GM23338 (cell line): ENCODE measurements at regions not wholly inside any gene's neighbourhood (a gene's known extent, or its start where the extent isn't known, plus 50 kb on each side); places are given as distances from the start of the nearest gene placed in this dataset.
"Not testable (repeated sequence)": the region's sequence is repeated elsewhere in the genome, so short reads cannot be mapped to it uniquely, and the experiment has no call there.

Experiments
- ATAC-seq: fragments of 200-7000 bp; cut with Tn5 transposase; 3 replicates; pipeline ENCODE4 v1.9.1; 2020
- DNase-seq: peaks from one replicate; pipeline ENCODE4 v3.0.0-alpha.2; 2015; ENCODE audit warnings: low spot score
- H2AFZ ChIP-seq: fragments of 200-600 bp; sonication (generic); 2 replicates; pipeline ENCODE4 v1.8.0; 2016; ENCODE audit warnings: antibody characterized with exemption, mild to moderate bottlenecking, moderate library complexity
- H3F3A ChIP-seq: fragments of 200-600 bp; sonication (generic); replicated peaks from 2 replicates; pipeline ENCODE4 v1.8.0; 2017; ENCODE audit warnings: antibody characterized with exemption, mixed run types, low read depth
- H3K27ac ChIP-seq: fragments of 200-600 bp; sonication (generic); 2 replicates; pipeline ENCODE4 v1.6.1; 2016; ENCODE audit warnings: low read depth
- H3K27me3 ChIP-seq: fragments of 200-600 bp; sonication (generic); 2 replicates; pipeline ENCODE4 v1.8.0; 2016; ENCODE audit warnings: mild to moderate bottlenecking, mixed run types, moderate library complexity; ENCODE audit not compliant: insufficient read depth
- H3K36me3 ChIP-seq: fragments of 200-600 bp; sonication (generic); 2 replicates; pipeline ENCODE4 v1.8.0; 2016; ENCODE audit warnings: mild to moderate bottlenecking; ENCODE audit not compliant: insufficient read depth
- H3K4me1 ChIP-seq: fragments of 200-600 bp; sonication (generic); 2 replicates; pipeline ENCODE4 v1.8.0; 2016; ENCODE audit warnings: mild to moderate bottlenecking, moderate library complexity; ENCODE audit not compliant: insufficient read depth
- H3K4me2 ChIP-seq: fragments of 200-600 bp; sonication (generic); 2 replicates; pipeline ENCODE4 v1.7.1; 2017; ENCODE audit warnings: mixed run types
- H3K4me3 ChIP-seq: fragments of 200-600 bp; sonication (generic); 2 replicates; pipeline ENCODE4 v1.6.1; 2016; ENCODE audit warnings: mixed run types
- H3K79me2 ChIP-seq: fragments of 200-600 bp; sonication (generic); replicated peaks from 2 replicates; pipeline ENCODE4 v1.8.0; 2017; ENCODE audit warnings: mild to moderate bottlenecking; ENCODE audit not compliant: insufficient read depth
- H3K9me2 ChIP-seq: fragments of 200-600 bp; sonication (generic); 2 replicates; pipeline ENCODE4 v1.8.0; 2017; ENCODE audit not compliant: insufficient read depth
- H4K20me1 ChIP-seq: fragments of 200-600 bp; sonication (generic); replicated peaks from 2 replicates; pipeline ENCODE4 v1.8.0; 2017; ENCODE audit warnings: mild to moderate bottlenecking; ENCODE audit not compliant: insufficient read depth
- H3K27ac Mint-ChIP-seq: 2 replicates; pipeline ENCODE4 v1.8.0; 2020; ENCODE audit warnings: inconsistent platforms, mild to moderate bottlenecking, moderate library complexity, mixed read lengths
- H3K27me3 Mint-ChIP-seq: 3 replicates; pipeline ENCODE4 v1.8.0; 2022; ENCODE audit warnings: low read depth, mild to moderate bottlenecking, moderate library complexity, mixed read lengths, inconsistent platforms; ENCODE audit not compliant: insufficient read depth, poor library complexity
- H3K36me3 Mint-ChIP-seq: 3 replicates; pipeline ENCODE4 v1.8.0; 2021; ENCODE audit warnings: low read depth, mild to moderate bottlenecking, inconsistent platforms, moderate library complexity, mixed read lengths
- H3K4me1 Mint-ChIP-seq: 3 replicates; pipeline ENCODE4 v1.8.0; 2020; ENCODE audit warnings: mild to moderate bottlenecking, inconsistent platforms, mixed read lengths
- H3K4me3 Mint-ChIP-seq: 3 replicates; pipeline ENCODE4 v1.8.0; 2021; ENCODE audit warnings: moderate library complexity, mild to moderate bottlenecking, inconsistent platforms, mixed read lengths
- H3K9me3 Mint-ChIP-seq: 3 replicates; pipeline ENCODE4 v1.8.0; 2020; ENCODE audit warnings: moderate library complexity, mild to moderate bottlenecking, inconsistent platforms, mixed read lengths
- POLR2AphosphoS5 ChIP-seq: IDR thresholded peaks from 2 replicates; pipeline ENCODE4 v1.6.1; 2016; ENCODE audit warnings: antibody characterized with exemption, low read depth
- ZNF114 ChIP-seq: fragments of 250-450 bp; sonication (Bioruptor Pico); IDR thresholded peaks from 2 replicates; pipeline ENCODE4 v1.5.0; 2020; ENCODE audit warnings: mild to moderate bottlenecking, moderate library complexity
- TF ChIP-seq, protein P1 (sequence below): fragments of 250-450 bp; sonication (Bioruptor Pico); IDR thresholded peaks from 2 replicates; pipeline ENCODE4 v1.5.0; 2020; ENCODE audit warnings: mild to moderate bottlenecking, moderate library complexity
- TF ChIP-seq, protein P2 (sequence below): IDR thresholded peaks from 2 replicates; pipeline ENCODE4 v1.6.1; 2016; ENCODE audit warnings: antibody characterized with exemption
- TF ChIP-seq, protein P3 (sequence below): IDR thresholded peaks from one replicate; pipeline ENCODE4 v1.6.1; 2018; ENCODE audit warnings: antibody characterized with exemption; ENCODE audit not compliant: unreplicated experiment

DNA sequence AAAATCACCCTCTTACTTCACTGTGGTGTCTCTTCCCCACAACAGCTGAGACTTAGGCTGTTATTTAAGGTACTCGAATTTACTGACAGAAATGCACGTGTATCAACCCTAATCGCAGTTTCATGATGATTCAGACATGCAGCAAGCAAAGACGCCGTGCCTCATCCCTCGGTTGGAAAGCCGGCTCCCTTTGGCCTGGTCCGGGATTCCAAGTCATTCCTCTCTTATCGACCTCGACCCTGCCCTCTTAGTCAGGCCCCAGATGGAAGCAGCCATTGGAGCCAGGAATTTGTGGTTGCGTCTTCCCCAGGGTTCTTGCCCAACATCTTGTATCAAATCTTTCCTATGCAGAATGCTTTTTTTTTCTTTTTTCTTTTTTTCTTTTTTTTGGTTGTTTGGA lies 229.5 kb downstream of the GATA3 start:
- no peaks in the 10 kb centered on the region for H3F3A ChIP-seq
- H3K79me2 ChIP-seq = no peaks in the 10 kb centered on the region
- Mint-ChIP-seq H3K4me1 (peaks cover 6% of the 10 kb centered on the region), H3K9me3 (no peaks in the 10 kb centered on the region), H3K27ac (no peak overlapping the region), H3K27me3 (no peaks in the 10 kb centered on the region), H3K4me3 (no peak overlapping the region), H3K36me3 (no peaks in the 10 kb centered on the region)
- H3K27me3 ChIP-seq = no peaks in the 10 kb centered on the region
- no peak overlapping the region for H2AFZ ChIP-seq
- H4K20me1 ChIP-seq = no peaks in the 10 kb centered on the region
- no peaks in the 10 kb centered on the region for H3K36me3 ChIP-seq
- DNase-seq (no peak), ATAC-seq (no peak)
- H3K4me2 ChIP-seq = no peak overlapping the region
- H3K4me3 ChIP-seq = no peak overlapping the region
- peaks cover 10% of the 10 kb centered on the region; the same call in 1 of the 2 replicates for H3K4me1 ChIP-seq
- TF ChIP-seq, protein P1, sequence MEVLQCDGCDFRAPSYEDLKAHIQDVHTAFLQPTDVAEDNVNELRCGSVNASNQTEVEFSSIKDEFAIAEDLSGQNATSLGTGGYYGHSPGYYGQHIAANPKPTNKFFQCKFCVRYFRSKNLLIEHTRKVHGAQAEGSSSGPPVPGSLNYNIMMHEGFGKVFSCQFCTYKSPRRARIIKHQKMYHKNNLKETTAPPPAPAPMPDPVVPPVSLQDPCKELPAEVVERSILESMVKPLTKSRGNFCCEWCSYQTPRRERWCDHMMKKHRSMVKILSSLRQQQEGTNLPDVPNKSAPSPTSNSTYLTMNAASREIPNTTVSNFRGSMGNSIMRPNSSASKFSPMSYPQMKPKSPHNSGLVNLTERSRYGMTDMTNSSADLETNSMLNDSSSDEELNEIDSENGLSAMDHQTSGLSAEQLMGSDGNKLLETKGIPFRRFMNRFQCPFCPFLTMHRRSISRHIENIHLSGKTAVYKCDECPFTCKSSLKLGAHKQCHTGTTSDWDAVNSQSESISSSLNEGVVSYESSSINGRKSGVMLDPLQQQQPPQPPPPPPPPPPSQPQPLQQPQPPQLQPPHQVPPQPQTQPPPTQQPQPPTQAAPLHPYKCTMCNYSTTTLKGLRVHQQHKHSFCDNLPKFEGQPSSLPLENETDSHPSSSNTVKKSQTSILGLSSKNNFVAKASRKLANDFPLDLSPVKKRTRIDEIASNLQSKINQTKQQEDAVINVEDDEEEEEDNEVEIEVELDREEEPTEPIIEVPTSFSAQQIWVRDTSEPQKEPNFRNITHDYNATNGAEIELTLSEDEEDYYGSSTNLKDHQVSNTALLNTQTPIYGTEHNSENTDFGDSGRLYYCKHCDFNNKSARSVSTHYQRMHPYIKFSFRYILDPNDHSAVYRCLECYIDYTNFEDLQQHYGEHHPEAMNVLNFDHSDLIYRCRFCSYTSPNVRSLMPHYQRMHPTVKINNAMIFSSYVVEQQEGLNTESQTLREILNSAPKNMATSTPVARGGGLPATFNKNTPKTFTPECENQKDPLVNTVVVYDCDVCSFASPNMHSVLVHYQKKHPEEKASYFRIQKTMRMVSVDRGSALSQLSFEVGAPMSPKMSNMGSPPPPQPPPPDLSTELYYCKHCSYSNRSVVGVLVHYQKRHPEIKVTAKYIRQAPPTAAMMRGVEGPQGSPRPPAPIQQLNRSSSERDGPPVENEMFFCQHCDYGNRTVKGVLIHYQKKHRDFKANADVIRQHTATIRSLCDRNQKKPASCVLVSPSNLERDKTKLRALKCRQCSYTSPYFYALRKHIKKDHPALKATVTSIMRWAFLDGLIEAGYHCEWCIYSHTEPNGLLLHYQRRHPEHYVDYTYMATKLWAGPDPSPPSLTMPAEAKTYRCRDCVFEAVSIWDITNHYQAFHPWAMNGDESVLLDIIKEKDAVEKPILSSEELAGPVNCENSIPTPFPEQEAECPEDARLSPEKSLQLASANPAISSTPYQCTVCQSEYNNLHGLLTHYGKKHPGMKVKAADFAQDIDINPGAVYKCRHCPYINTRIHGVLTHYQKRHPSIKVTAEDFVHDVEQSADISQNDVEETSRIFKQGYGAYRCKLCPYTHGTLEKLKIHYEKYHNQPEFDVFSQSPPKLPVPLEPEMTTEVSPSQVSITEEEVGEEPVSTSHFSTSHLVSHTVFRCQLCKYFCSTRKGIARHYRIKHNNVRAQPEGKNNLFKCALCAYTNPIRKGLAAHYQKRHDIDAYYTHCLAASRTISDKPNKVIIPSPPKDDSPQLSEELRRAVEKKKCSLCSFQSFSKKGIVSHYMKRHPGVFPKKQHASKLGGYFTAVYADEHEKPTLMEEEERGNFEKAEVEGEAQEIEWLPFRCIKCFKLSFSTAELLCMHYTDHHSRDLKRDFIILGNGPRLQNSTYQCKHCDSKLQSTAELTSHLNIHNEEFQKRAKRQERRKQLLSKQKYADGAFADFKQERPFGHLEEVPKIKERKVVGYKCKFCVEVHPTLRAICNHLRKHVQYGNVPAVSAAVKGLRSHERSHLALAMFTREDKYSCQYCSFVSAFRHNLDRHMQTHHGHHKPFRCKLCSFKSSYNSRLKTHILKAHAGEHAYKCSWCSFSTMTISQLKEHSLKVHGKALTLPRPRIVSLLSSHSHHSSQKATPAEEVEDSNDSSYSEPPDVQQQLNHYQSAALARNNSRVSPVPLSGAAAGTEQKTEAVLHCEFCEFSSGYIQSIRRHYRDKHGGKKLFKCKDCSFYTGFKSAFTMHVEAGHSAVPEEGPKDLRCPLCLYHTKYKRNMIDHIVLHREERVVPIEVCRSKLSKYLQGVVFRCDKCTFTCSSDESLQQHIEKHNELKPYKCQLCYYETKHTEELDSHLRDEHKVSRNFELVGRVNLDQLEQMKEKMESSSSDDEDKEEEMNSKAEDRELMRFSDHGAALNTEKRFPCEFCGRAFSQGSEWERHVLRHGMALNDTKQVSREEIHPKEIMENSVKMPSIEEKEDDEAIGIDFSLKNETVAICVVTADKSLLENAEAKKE (CRISPR knock-in tag) = no peak
- TF ChIP-seq, protein P2, sequence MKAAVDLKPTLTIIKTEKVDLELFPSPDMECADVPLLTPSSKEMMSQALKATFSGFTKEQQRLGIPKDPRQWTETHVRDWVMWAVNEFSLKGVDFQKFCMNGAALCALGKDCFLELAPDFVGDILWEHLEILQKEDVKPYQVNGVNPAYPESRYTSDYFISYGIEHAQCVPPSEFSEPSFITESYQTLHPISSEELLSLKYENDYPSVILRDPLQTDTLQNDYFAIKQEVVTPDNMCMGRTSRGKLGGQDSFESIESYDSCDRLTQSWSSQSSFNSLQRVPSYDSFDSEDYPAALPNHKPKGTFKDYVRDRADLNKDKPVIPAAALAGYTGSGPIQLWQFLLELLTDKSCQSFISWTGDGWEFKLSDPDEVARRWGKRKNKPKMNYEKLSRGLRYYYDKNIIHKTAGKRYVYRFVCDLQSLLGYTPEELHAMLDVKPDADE = no peak
- TF ChIP-seq, protein P3, sequence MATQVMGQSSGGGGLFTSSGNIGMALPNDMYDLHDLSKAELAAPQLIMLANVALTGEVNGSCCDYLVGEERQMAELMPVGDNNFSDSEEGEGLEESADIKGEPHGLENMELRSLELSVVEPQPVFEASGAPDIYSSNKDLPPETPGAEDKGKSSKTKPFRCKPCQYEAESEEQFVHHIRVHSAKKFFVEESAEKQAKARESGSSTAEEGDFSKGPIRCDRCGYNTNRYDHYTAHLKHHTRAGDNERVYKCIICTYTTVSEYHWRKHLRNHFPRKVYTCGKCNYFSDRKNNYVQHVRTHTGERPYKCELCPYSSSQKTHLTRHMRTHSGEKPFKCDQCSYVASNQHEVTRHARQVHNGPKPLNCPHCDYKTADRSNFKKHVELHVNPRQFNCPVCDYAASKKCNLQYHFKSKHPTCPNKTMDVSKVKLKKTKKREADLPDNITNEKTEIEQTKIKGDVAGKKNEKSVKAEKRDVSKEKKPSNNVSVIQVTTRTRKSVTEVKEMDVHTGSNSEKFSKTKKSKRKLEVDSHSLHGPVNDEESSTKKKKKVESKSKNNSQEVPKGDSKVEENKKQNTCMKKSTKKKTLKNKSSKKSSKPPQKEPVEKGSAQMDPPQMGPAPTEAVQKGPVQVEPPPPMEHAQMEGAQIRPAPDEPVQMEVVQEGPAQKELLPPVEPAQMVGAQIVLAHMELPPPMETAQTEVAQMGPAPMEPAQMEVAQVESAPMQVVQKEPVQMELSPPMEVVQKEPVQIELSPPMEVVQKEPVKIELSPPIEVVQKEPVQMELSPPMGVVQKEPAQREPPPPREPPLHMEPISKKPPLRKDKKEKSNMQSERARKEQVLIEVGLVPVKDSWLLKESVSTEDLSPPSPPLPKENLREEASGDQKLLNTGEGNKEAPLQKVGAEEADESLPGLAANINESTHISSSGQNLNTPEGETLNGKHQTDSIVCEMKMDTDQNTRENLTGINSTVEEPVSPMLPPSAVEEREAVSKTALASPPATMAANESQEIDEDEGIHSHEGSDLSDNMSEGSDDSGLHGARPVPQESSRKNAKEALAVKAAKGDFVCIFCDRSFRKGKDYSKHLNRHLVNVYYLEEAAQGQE = no peak
- no peak for TF ChIP-seq ZNF114 (CRISPR knock-in tag)
- no peak for TF ChIP-seq POLR2AphosphoS5
- no peaks in the 10 kb centered on the region for H3K9me2 ChIP-seq
- H3K27ac ChIP-seq = no peak overlapping the region

DNA sequence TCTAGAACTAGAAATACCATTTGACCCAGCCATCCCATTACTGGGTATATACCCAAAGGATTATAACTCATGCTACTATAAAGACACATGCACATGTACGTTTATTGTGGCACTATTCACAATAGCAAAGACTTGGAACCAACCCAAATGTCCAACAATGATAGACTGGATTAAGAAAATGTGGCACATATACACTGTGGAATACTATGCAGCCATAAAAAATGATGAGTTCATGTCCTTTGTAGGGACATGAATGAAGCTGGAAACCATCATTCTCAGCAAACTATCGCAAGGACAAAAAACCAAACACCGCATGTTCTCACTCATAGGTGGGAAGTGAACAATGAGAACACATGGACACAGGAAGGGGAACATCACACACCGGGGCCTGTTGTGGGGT lies 231.5 kb downstream of the GATA3 start:
- not testable (repeated sequence) for H3K4me2 ChIP-seq, H3K27me3 Mint-ChIP-seq, H3K79me2 ChIP-seq, H3K27me3 ChIP-seq, DNase-seq, H3K36me3 ChIP-seq, H4K20me1 ChIP-seq, H3K4me3 ChIP-seq, ATAC-seq, H3K36me3 Mint-ChIP-seq, H3K9me2 ChIP-seq, H3K27ac ChIP-seq, H3F3A ChIP-seq, H2AFZ ChIP-seq, H3K27ac Mint-ChIP-seq, H3K9me3 Mint-ChIP-seq, H3K4me3 Mint-ChIP-seq
- H3K4me1 Mint-ChIP-seq = peaks cover 21% of the 10 kb centered on the region
- peaks cover 23% of the 10 kb centered on the region for H3K4me1 ChIP-seq
